ENCODE measurements at regions not wholly inside any gene's neighbourhood (a gene's known extent, or its start where the extent isn't known, plus 50 kb on each side); places are given as distances from the start of the nearest gene placed in this dataset.

- ChIA-PET POLR2A (no interaction called here), CTCF (interaction anchor here (0.6 to 0.7 kb wide), 2 partner anchors 745 to 834 kb away, joined by 3 to 4 read pairs; no protein-coding TSS in a partner anchor)
- H3K9me3 Mint-ChIP-seq (ENCODE audit: unreplicated experiment): peaks cover 7% of the 10 kb centered on the region
- H3K27me3 Mint-ChIP-seq (ENCODE audit: insufficient read depth, unreplicated experiment): peaks cover 63% of the 10 kb centered on the region
- no peak for DNase-seq (ENCODE audit: unreplicated experiment)
- BruUV-seq (replicated peaks): no TSS peak
- intact Hi-C loops (cut with micrococcal nuclease): no loop called here
- no peaks in the 10 kb centered on the region for H3K4me1 Mint-ChIP-seq (ENCODE audit: insufficient read depth, unreplicated experiment)
- no peak for TF ChIP-seq CTCF (IDR thresholded peaks at IDR 0.05; ENCODE audit: unreplicated experiment)
- no peak overlapping the region for H3K4me3 Mint-ChIP-seq (ENCODE audit: unreplicated experiment)
- H3K27ac Mint-ChIP-seq (ENCODE audit: low read depth, unreplicated experiment): no peak overlapping the region
- H3K36me3 Mint-ChIP-seq (ENCODE audit: insufficient read depth, unreplicated experiment): no peaks in the 10 kb centered on the region
These were observed 88.6 kb upstream of the PJA1 start for GRCh38 chrX:69253821-69254220.

GRCh38 chrX:69243276-69243675 is 78.0 kb upstream of the PJA1 start:
- H3K27ac Mint-ChIP-seq (ENCODE audit: low read depth, unreplicated experiment): no peak overlapping the region
- H3K4me3 Mint-ChIP-seq (ENCODE audit: unreplicated experiment): no peak overlapping the region
- CTCF ChIA-PET: interaction anchor here (1.0 kb wide), 1 partner anchor 415 kb away, joined by 3 read pairs; the partner anchor contains the start of gene EFNB1
- POLR2A ChIA-PET: no interaction called here
- H3K27me3 Mint-ChIP-seq (ENCODE audit: insufficient read depth, unreplicated experiment): peaks cover 76% of the 10 kb centered on the region
- no peaks in the 10 kb centered on the region for H3K4me1 Mint-ChIP-seq (ENCODE audit: insufficient read depth, unreplicated experiment)
- peaks cover 13% of the 10 kb centered on the region for H3K9me3 Mint-ChIP-seq (ENCODE audit: unreplicated experiment)
- peaks cover 6% of the 10 kb centered on the region for H3K36me3 Mint-ChIP-seq (ENCODE audit: insufficient read depth, unreplicated experiment)
- DNase-seq (ENCODE audit: unreplicated experiment): no peak
- intact Hi-C loops (cut with micrococcal nuclease): no loop called here
- TF ChIP-seq CTCF (IDR thresholded peaks at IDR 0.05; ENCODE audit: unreplicated experiment): no peak
- no TSS peak for BruUV-seq (replicated peaks)

- H3K4me1 Mint-ChIP-seq (ENCODE audit: insufficient read depth, unreplicated experiment): no peaks in the 10 kb centered on the region
- ChIA-PET POLR2A (no interaction called here), CTCF (interaction anchor here (0.6 to 0.8 kb wide), 2 partner anchors 46 to 412 kb away, joined by 3 read pairs; no protein-coding TSS in a partner anchor)
- peaks cover 6% of the 10 kb centered on the region for H3K36me3 Mint-ChIP-seq (ENCODE audit: insufficient read depth, unreplicated experiment)
- H3K9me3 Mint-ChIP-seq (ENCODE audit: unreplicated experiment): peaks cover 7% of the 10 kb centered on the region
- intact Hi-C loops (cut with micrococcal nuclease): no loop called here
- no peak for DNase-seq (ENCODE audit: unreplicated experiment)
- H3K27me3 Mint-ChIP-seq (ENCODE audit: insufficient read depth, unreplicated experiment): peaks cover 41% of the 10 kb centered on the region
- H3K4me3 Mint-ChIP-seq (ENCODE audit: unreplicated experiment): no peak overlapping the region
- no TSS peak for BruUV-seq (replicated peaks)
- no peak for TF ChIP-seq CTCF (IDR thresholded peaks at IDR 0.05; ENCODE audit: unreplicated experiment)
- H3K27ac Mint-ChIP-seq (ENCODE audit: low read depth, unreplicated experiment): no peak overlapping the region
These were observed 73.6 kb upstream of the PJA1 start for GRCh38 chrX:69238887-69239231.

GRCh38 chrX:69238114-69238886 is 73.0 kb upstream of the PJA1 start:
- H3K36me3 Mint-ChIP-seq (ENCODE audit: insufficient read depth, unreplicated experiment): peaks cover 6% of the 10 kb centered on the region
- intact Hi-C loops (cut with micrococcal nuclease): no loop called here

More at GRCh38 chrX:69238114-69238886, 73.0 kb upstream of the PJA1 start:
- DNase-seq (ENCODE audit: unreplicated experiment): no peak
- BruUV-seq (replicated peaks): no TSS peak
- no peaks in the 10 kb centered on the region for H3K4me1 Mint-ChIP-seq (ENCODE audit: insufficient read depth, unreplicated experiment)
- TF ChIP-seq CTCF (IDR thresholded peaks at IDR 0.05; ENCODE audit: unreplicated experiment): no peak
- H3K27ac Mint-ChIP-seq (ENCODE audit: low read depth, unreplicated experiment): no peak overlapping the region
- H3K4me3 Mint-ChIP-seq (ENCODE audit: unreplicated experiment): no peak overlapping the region
- peaks cover 7% of the 10 kb centered on the region for H3K9me3 Mint-ChIP-seq (ENCODE audit: unreplicated experiment)
- CTCF ChIA-PET: interaction anchor here (0.7 to 1.6 kb wide), 3 partner anchors 16 to 47 kb away, joined by 3 to 6 read pairs (median 3); no protein-coding TSS in a partner anchor
- peaks cover 35% of the 10 kb centered on the region for H3K27me3 Mint-ChIP-seq (ENCODE audit: insufficient read depth, unreplicated experiment)
- POLR2A ChIA-PET: no interaction called here
